ENCODE measurements at regions not wholly inside any gene's neighbourhood (a gene's known extent, or its start where the extent isn't known, plus 50 kb on each side); places are given as distances from the start of the nearest gene placed in this dataset.

DNA sequence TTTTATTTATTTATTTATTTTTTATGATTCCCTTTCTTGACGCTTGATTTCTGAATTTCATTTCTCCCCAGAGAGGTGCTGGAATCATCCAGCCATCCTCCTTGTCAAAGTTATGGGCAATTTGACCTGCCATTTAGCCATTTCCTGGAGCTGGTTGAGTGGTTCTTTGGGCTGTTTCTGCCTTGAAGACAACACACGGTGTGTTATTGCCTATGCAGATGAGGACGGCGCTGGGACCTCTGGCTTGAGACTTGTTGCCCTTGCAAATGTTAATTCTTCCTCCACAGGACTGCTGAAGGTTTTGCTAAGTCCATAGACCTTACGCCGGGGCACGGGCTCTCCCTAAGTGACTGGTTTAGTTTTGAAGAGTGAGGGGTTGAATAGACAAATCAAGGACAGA lies 147.9 kb upstream of the PLET1 start (continued):
- TF ChIP-seq, protein P1, sequence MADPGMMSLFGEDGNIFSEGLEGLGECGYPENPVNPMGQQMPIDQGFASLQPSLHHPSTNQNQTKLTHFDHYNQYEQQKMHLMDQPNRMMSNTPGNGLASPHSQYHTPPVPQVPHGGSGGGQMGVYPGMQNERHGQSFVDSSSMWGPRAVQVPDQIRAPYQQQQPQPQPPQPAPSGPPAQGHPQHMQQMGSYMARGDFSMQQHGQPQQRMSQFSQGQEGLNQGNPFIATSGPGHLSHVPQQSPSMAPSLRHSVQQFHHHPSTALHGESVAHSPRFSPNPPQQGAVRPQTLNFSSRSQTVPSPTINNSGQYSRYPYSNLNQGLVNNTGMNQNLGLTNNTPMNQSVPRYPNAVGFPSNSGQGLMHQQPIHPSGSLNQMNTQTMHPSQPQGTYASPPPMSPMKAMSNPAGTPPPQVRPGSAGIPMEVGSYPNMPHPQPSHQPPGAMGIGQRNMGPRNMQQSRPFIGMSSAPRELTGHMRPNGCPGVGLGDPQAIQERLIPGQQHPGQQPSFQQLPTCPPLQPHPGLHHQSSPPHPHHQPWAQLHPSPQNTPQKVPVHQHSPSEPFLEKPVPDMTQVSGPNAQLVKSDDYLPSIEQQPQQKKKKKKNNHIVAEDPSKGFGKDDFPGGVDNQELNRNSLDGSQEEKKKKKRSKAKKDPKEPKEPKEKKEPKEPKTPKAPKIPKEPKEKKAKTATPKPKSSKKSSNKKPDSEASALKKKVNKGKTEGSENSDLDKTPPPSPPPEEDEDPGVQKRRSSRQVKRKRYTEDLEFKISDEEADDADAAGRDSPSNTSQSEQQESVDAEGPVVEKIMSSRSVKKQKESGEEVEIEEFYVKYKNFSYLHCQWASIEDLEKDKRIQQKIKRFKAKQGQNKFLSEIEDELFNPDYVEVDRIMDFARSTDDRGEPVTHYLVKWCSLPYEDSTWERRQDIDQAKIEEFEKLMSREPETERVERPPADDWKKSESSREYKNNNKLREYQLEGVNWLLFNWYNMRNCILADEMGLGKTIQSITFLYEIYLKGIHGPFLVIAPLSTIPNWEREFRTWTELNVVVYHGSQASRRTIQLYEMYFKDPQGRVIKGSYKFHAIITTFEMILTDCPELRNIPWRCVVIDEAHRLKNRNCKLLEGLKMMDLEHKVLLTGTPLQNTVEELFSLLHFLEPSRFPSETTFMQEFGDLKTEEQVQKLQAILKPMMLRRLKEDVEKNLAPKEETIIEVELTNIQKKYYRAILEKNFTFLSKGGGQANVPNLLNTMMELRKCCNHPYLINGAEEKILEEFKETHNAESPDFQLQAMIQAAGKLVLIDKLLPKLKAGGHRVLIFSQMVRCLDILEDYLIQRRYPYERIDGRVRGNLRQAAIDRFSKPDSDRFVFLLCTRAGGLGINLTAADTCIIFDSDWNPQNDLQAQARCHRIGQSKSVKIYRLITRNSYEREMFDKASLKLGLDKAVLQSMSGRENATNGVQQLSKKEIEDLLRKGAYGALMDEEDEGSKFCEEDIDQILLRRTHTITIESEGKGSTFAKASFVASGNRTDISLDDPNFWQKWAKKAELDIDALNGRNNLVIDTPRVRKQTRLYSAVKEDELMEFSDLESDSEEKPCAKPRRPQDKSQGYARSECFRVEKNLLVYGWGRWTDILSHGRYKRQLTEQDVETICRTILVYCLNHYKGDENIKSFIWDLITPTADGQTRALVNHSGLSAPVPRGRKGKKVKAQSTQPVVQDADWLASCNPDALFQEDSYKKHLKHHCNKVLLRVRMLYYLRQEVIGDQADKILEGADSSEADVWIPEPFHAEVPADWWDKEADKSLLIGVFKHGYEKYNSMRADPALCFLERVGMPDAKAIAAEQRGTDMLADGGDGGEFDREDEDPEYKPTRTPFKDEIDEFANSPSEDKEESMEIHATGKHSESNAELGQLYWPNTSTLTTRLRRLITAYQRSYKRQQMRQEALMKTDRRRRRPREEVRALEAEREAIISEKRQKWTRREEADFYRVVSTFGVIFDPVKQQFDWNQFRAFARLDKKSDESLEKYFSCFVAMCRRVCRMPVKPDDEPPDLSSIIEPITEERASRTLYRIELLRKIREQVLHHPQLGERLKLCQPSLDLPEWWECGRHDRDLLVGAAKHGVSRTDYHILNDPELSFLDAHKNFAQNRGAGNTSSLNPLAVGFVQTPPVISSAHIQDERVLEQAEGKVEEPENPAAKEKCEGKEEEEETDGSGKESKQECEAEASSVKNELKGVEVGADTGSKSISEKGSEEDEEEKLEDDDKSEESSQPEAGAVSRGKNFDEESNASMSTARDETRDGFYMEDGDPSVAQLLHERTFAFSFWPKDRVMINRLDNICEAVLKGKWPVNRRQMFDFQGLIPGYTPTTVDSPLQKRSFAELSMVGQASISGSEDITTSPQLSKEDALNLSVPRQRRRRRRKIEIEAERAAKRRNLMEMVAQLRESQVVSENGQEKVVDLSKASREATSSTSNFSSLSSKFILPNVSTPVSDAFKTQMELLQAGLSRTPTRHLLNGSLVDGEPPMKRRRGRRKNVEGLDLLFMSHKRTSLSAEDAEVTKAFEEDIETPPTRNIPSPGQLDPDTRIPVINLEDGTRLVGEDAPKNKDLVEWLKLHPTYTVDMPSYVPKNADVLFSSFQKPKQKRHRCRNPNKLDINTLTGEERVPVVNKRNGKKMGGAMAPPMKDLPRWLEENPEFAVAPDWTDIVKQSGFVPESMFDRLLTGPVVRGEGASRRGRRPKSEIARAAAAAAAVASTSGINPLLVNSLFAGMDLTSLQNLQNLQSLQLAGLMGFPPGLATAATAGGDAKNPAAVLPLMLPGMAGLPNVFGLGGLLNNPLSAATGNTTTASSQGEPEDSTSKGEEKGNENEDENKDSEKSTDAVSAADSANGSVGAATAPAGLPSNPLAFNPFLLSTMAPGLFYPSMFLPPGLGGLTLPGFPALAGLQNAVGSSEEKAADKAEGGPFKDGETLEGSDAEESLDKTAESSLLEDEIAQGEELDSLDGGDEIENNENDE (IDR thresholded peaks at IDR 0.05; ENCODE audit: insufficient replicate concordance, low read length) = peak; percentile 57
- TF ChIP-seq SP2 (IDR thresholded peaks at IDR 0.05; ENCODE audit: low read length) (no peak), TEAD4 (IDR thresholded peaks at IDR 0.05; ENCODE audit: low read depth, low read length) (no peak)

Measured in H1 (cell line).